ENCODE measurements at regions not wholly inside any gene's neighbourhood (a gene's known extent, or its start where the extent isn't known, plus 50 kb on each side); places are given as distances from the start of the nearest gene placed in this dataset.

DNA sequence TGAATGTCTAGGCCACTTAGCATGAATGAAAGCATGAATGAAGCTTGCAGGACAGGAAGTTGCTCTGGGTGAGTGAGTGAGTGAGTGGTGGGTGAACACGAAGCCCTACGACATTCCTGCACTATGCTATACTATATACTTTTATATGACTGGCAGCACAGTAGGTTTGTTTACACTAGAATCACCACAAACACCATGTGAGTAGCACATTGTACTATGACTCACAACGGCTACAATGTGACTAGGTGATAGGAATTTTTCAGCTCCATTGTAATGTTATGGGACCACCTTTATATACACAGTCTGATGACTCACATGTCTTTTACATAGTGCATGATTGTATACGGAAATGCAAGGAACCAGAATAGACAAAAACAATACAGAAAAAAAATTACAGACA, 1480.2 kb downstream of the AACS start:
- DNase-seq (ENCODE audit: extremely low read depth, low read depth), result no peak
- TF ChIP-seq, protein P1, sequence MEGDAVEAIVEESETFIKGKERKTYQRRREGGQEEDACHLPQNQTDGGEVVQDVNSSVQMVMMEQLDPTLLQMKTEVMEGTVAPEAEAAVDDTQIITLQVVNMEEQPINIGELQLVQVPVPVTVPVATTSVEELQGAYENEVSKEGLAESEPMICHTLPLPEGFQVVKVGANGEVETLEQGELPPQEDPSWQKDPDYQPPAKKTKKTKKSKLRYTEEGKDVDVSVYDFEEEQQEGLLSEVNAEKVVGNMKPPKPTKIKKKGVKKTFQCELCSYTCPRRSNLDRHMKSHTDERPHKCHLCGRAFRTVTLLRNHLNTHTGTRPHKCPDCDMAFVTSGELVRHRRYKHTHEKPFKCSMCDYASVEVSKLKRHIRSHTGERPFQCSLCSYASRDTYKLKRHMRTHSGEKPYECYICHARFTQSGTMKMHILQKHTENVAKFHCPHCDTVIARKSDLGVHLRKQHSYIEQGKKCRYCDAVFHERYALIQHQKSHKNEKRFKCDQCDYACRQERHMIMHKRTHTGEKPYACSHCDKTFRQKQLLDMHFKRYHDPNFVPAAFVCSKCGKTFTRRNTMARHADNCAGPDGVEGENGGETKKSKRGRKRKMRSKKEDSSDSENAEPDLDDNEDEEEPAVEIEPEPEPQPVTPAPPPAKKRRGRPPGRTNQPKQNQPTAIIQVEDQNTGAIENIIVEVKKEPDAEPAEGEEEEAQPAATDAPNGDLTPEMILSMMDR (IDR thresholded peaks at IDR 0.05; ENCODE audit: low read depth, low read length, missing control alignments), result no peak
- no peak overlapping the region for H3K4me3 ChIP-seq (replicated peaks; ENCODE audit: low read depth, low read length)

DNA sequence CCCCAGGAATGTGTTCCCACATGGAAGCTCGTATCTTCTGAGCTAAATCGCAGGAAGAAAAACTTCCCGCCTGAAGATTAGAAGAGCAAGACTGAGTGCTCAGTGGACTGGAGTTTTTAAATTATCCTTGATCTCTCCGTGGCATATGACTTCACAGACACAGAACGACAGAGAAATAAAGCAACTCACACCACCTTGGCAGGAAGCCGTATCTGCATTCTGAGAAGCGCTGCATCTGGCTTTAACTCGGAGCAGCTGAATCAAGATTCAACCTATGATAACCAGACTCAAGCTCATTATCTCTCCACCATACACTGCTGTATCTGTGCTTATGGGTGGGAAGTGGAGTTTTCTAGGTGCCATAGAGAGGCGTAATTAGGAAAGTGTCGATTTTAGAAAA, 1482.7 kb downstream of the AACS start:
- TF ChIP-seq, protein P1 (IDR thresholded peaks at IDR 0.05; ENCODE audit: low read depth, low read length, missing control alignments), result no peak
- no peak overlapping the region for H3K4me3 ChIP-seq (replicated peaks; ENCODE audit: low read depth, low read length)
- DNase-seq (ENCODE audit: extremely low read depth, low read depth), result no peak

- no peak for DNase-seq (ENCODE audit: extremely low read depth, low read depth)
- no peak overlapping the region for H3K4me3 ChIP-seq (replicated peaks; ENCODE audit: low read depth, low read length)
- TF ChIP-seq, protein P1 (IDR thresholded peaks at IDR 0.05; ENCODE audit: low read depth, low read length, missing control alignments), result no peak
These were observed 1486.6 kb downstream of the AACS start for GRCh38 chr12:126551869-126552268.

- H3K4me3 ChIP-seq (replicated peaks; ENCODE audit: low read depth, low read length), result no peak overlapping the region
- TF ChIP-seq, protein P1 (IDR thresholded peaks at IDR 0.05; ENCODE audit: low read depth, low read length, missing control alignments), result no peak
- DNase-seq (ENCODE audit: extremely low read depth, low read depth), result no peak
These were observed 1489.4 kb downstream of the AACS start for GRCh38 chr12:126554625-126555024.

DNA sequence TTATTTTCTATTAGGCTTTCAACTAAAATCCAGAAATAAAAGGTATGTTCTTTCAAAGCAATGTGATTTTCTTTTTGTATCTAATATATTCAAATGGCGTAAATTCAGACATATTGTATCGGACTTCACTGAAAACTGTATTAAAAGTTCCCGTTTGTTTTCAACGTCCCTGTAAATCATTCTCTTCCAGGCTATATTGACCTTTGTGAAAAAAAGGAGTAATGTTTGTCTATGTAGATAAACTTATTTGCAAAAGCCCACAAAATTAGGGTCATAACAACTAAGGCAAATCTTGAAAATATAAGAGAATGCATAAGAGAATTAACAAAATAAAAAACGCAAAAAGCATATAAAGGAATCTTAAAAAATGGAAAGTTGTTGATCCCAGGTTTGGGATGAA, 1492.4 kb downstream of the AACS start:
- no peak overlapping the region for H3K4me3 ChIP-seq (replicated peaks; ENCODE audit: low read depth, low read length)
- no peak for DNase-seq (ENCODE audit: extremely low read depth, low read depth)
- TF ChIP-seq, protein P1 (IDR thresholded peaks at IDR 0.05; ENCODE audit: low read depth, low read length, missing control alignments), result no peak

DNA sequence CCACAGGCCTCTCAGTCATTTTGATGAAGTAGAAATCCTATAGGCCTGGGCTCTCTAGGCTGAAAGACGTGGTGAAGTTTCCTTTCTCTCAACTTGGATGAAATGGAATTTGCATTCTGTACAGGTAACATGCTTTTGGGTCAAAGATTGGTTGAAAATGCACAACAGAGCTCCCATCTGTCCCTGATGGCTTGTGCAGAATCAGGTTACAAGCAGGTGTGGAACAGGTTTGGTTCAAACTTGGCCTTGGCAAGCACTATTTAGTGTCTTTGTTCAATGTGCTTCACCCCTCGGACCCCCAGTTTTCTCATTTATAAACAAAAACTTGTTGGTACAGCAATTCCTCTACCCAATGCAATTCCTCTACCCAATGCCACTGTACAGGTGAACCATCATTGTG, 1493.0 kb downstream of the AACS start:
- DNase-seq (ENCODE audit: extremely low read depth, low read depth), result no peak
- TF ChIP-seq, protein P1 (IDR thresholded peaks at IDR 0.05; ENCODE audit: low read depth, low read length, missing control alignments), result no peak
- no peak overlapping the region for H3K4me3 ChIP-seq (replicated peaks; ENCODE audit: low read depth, low read length)

GRCh38 chr12:126558810-126559209, 1493.6 kb downstream of the AACS start:
- H3K4me3 ChIP-seq (replicated peaks; ENCODE audit: low read depth, low read length), result no peak overlapping the region
- DNase-seq (ENCODE audit: extremely low read depth, low read depth), result no peak
- TF ChIP-seq, protein P1 (IDR thresholded peaks at IDR 0.05; ENCODE audit: low read depth, low read length, missing control alignments), result no peak
